MM.1S (cell line): ENCODE measurements at regions not wholly inside any gene's neighbourhood (a gene's known extent, or its start where the extent isn't known, plus 50 kb on each side); places are given as distances from the start of the nearest gene placed in this dataset.

Source experiments
- CTCF ChIP-seq: fragments of 300-600 bp; sonication (generic); IDR thresholded peaks from 2 replicates; pipeline ENCODE4 v1.5.1; 2016; ENCODE audit warnings: antibody characterized with exemption, low read length, mixed read lengths
- EZH2 ChIP-seq: fragments of 300-600 bp; sonication (generic); optimal IDR thresholded peaks from 2 replicates; pipeline ENCODE3; 2017; ENCODE audit warnings: low read depth, mild to moderate bottlenecking, antibody characterized with exemption, low read length, mixed read lengths

DNA sequence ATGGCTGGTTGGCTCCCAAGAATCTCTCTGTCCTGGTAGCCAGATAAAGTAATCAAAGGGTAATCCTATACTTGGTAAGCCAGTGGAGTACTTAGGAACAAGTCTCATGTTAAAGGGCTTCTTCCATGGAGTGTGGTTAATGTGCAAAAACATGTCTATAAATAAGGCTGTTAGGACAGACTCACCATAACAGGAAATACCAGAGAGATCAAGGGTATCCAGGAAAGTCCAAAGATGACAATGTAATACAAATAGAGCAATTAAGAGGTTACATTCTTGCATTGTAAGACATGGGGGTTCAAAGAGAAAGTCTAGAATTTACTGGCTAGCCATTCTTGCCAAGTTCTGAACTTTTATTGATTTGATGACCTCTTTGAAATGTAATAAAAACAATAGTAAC is 61.9 kb upstream of the ZCCHC13 start:
- TF ChIP-seq CTCF (no peak), EZH2 (no peak)
